ENCODE measurements at regions not wholly inside any gene's neighbourhood (a gene's known extent, or its start where the extent isn't known, plus 50 kb on each side); places are given as distances from the start of the nearest gene placed in this dataset.

- DNase-seq (ENCODE audit: low spot score) = no peak
Measured at GRCh38 chr7:25632616-25633015, 404.3 kb upstream of the NPVF start.

DNA sequence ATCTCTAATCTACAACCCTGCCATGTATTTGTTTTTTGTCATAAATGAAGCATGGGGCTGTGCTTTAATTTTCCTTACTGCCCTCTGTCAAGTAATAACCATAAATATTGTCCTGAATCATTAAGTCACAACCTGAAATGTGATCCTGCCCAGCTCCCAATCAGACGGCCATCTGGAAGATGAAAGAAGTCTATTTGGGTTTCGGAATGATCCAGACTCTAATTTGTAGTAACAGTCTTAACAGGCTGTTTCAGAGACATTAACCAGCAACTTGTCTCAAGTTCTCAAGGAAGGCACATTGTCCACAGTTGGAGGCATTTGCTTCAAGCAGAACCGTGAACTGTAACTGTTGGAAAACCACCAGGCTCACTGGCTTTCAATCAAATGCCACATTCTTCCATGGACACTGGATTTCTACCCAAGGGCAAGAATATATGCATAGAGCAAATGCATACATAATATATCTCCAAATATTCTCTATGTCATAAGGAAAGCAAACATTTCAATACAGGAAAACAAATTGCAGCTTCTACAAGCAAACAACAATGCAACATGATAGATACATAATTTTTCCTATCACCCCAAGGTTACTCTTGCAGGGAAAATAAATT is 405.2 kb upstream of the NPVF start:
- no peak for DNase-seq (ENCODE audit: low spot score)

DNA sequence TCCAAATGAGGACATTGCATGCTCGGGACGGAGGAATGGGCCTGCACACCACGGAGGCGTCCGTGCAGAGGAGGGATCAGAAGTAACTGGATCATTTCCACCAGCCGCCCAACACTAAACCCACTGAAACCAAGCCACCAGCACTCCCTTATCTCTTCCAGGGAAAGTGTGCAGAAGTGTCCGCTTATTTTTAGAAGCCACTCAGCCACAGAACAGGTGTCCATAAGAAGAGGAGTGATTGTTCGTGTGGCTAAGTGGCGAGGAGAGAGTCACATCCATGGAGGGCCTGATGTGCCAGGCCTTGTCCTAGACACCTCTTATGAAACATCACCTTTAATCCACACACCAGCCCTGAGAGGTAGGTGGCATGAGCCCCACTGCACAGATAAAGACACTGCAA is 407.9 kb upstream of the NPVF start:
- no peak for DNase-seq (ENCODE audit: low spot score)

DNA sequence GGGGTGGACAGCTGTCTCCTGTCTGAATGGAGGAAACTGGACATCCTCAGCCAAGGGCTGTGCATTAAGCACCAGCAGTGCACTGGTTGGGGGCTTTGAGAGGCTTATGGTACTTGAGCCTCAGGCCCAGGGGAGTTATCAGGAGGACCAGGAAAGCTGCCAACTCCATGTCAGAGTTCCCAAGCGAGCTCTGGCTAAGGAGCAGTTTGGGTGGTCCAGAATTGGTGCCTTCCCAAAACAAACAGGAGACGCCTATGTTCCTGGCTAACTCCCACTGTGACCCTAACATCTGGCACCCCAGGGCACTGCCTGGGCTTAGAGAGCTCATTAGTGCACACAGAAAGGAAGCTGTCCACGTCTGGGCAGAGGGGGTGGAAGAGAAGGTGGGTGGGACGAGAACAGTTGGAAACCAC is 408.6 kb upstream of the NPVF start:
- DNase-seq (ENCODE audit: low spot score) = no peak

GRCh38 chr7:25638068-25638467 is 409.8 kb upstream of the NPVF start:
- DNase-seq (ENCODE audit: low spot score) = no peak

- DNase-seq (ENCODE audit: low spot score) = no peak
Measured at GRCh38 chr7:25638590-25639244, 410.4 kb upstream of the NPVF start.

DNA sequence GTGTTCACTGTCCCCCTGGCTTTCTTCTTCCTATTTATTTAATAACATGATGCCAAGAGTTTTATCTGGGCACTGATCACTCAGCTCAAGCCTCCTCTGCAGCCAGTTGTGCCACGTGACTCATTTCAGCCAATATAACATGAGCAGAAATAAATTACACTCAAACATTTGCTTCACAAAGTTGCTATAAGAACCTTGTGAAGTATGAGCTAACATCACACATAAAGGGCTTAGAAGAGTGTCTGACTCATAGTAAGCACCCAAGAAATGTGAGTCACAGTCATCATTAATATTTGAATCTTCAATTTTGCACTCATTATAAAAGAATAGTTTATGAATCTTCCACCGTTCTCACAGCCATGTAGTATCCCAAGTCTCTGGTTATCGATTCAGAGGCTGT is 414.6 kb upstream of the NPVF start:
- DNase-seq (ENCODE audit: low spot score) = no peak

DNA sequence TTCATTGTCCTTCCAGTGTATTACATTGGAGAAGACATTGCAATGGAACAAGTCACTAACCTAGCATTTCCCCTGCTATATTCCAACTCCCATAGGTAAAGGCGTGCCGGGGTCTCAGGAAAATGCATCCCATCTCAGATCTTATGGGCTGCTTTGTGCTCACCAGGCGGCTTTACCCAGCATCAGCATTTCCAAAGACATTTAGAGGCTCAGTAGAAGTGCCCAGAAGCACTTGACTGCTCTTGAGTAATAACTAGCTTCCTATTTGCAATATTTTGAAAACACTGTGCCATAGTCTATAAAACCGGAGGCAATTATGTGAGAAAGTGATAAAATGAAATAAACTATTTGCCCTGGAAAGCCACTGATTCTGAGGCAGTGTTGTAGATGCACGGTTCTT is 415.0 kb upstream of the NPVF start:
- no peak for DNase-seq (ENCODE audit: low spot score)

- DNase-seq (ENCODE audit: low spot score) = no peak
Measured at GRCh38 chr7:25643770-25644394, 415.6 kb upstream of the NPVF start.

- DNase-seq (ENCODE audit: low spot score) = no peak
Measured at GRCh38 chr7:25646726-25647413, 418.6 kb upstream of the NPVF start.

DNA sequence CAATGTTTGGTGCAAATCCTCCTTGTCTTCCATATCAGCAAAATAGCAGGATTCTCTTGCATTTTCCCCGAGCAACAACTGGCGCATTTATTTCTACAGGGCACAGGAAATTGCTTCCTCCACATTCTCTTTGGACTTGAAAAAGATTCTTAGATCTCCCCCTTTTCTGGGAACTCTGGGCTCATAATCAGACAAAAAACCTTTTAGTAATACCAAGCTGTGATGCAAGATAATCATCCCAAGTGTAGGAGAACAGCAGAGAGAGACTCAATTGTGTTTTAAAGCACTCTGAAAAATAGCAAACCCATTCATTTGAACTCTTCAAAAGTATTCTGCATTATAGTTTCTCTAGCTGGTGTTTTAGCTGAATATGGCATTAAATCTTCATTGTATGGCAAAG is 419.6 kb upstream of the NPVF start:
- no peak for DNase-seq (ENCODE audit: low spot score)

- no peak for DNase-seq (ENCODE audit: low spot score)
Measured at GRCh38 chr7:25652366-25652765, 424.1 kb upstream of the NPVF start.

DNA sequence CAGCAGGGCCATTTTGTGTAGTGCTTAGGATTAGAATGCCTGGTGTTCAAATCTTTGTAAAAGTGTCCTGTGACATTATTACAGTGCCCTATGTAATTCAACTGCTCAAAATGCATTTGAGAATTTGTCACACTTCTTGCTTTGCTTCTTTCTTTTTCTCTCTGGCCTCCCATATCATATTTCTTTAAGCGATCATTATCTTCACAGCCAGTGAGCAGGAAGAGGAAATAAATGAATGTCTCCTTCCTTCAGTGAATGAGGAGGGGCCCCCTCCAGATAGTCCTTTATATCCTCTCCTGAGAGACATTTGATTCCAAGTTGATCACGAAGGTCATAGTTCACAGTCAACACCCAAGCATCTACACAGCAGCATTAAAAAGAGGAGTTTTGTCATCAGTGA is 425.1 kb upstream of the NPVF start:
- no peak for DNase-seq (ENCODE audit: low spot score)

GRCh38 chr7:25656071-25656470 is 427.8 kb upstream of the NPVF start:
- no peak for DNase-seq (ENCODE audit: low spot score)

DNA sequence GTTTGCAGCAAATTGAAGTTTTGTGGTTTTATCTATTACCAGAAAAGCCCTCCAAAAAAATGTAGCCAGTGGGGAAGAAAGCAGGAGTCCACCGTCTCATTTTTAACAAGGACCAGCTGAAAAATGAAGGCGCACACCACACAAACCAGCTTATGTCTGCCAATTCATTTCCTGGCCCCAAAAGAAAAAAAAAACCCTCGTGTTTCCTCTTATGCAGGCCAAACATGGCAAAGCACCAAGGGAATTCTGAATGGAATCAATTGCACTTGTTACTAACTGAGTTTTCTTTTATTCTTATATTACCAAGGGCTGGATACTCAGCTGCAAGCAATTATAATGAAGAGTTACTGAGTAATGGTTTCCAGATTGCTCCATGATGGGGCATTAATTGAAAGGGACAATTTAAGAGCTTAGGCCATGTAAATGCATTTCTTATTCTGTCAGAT is 428.3 kb upstream of the NPVF start:
- DNase-seq (ENCODE audit: low spot score) = no peak

GRCh38 chr7:25658375-25658774 is 430.1 kb upstream of the NPVF start:
- no peak for DNase-seq (ENCODE audit: low spot score)

GRCh38 chr7:25659841-25660240 is 431.6 kb upstream of the NPVF start:
- no peak for DNase-seq (ENCODE audit: low spot score)

GRCh38 chr7:25662841-25663800 is 434.8 kb upstream of the NPVF start:
- no peak for DNase-seq (ENCODE audit: low spot score)

- no peak for DNase-seq (ENCODE audit: low spot score)
Measured at GRCh38 chr7:25663877-25664276, 435.6 kb upstream of the NPVF start.

GRCh38 chr7:25664593-25664992 is 436.3 kb upstream of the NPVF start:
- DNase-seq (ENCODE audit: low spot score) = no peak

GRCh38 chr7:25665374-25665773 is 437.1 kb upstream of the NPVF start:
- no peak for DNase-seq (ENCODE audit: low spot score)
